ENCODE measurements at regions not wholly inside any gene's neighbourhood (a gene's known extent, or its start where the extent isn't known, plus 50 kb on each side); places are given as distances from the start of the nearest gene placed in this dataset.

GRCh38 chr10:121308020-121308419 is 290.2 kb downstream of the FGFR2 start:
- TF ChIP-seq FOXM1 (IDR thresholded peaks at IDR 0.05; ENCODE audit: borderline replicate concordance): no peak
- no peak for TF ChIP-seq SP1 (IDR thresholded peaks at IDR 0.05)
- no peak for TF ChIP-seq BHLHE40 (IDR thresholded peaks at IDR 0.05; ENCODE audit: borderline replicate concordance)
- no peak for TF ChIP-seq SUZ12 (IDR thresholded peaks at IDR 0.05)
- no peak for TF ChIP-seq FOXK2 (IDR thresholded peaks at IDR 0.05)
- TF ChIP-seq ZNF384 (IDR thresholded peaks at IDR 0.05): no peak

Measured in HEK293T (cell line).